ENCODE measurements at regions not wholly inside any gene's neighbourhood (a gene's known extent, or its start where the extent isn't known, plus 50 kb on each side); places are given as distances from the start of the nearest gene placed in this dataset.
A peak's percentile ranks its signal among the peaks of the same experiment; 100 is the strongest.

DNA sequence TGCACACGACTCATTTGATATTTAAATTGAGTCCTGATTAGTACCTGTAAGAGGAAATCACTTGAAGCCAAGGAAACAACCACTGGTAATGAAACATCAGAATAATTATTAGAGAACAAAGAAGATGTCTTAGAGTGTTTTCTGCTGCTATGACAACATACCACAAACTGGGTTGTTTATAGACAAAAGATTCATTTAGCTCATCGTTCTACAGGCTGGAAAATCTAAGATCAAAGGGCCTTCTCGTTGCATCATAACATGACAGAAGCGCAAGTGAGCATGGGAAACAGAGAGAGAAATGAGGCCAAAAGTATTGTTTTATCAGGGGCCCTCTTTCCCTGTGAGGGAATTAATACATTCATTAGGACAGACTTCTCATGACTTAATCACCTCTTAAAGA, 1024.0 kb upstream of the PCDH9 start:
- no peak for TF ChIP-seq EZH2phosphoT487 (IDR thresholded peaks at IDR 0.05; ENCODE audit: low read depth)
- TF ChIP-seq, protein P1, sequence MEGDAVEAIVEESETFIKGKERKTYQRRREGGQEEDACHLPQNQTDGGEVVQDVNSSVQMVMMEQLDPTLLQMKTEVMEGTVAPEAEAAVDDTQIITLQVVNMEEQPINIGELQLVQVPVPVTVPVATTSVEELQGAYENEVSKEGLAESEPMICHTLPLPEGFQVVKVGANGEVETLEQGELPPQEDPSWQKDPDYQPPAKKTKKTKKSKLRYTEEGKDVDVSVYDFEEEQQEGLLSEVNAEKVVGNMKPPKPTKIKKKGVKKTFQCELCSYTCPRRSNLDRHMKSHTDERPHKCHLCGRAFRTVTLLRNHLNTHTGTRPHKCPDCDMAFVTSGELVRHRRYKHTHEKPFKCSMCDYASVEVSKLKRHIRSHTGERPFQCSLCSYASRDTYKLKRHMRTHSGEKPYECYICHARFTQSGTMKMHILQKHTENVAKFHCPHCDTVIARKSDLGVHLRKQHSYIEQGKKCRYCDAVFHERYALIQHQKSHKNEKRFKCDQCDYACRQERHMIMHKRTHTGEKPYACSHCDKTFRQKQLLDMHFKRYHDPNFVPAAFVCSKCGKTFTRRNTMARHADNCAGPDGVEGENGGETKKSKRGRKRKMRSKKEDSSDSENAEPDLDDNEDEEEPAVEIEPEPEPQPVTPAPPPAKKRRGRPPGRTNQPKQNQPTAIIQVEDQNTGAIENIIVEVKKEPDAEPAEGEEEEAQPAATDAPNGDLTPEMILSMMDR (IDR thresholded peaks at IDR 0.05; ENCODE audit: low read depth, low read length), result no peak
- H3K4me1 ChIP-seq (ENCODE audit: low read length), result no peaks in the 10 kb centered on the region
- no peak overlapping the region for H3K4me3 ChIP-seq (ENCODE audit: low read length)
- H3K9ac ChIP-seq (ENCODE audit: low read length), result no peak overlapping the region
- no peaks in the 10 kb centered on the region for H4K20me1 ChIP-seq (ENCODE audit: insufficient read depth, low read length)
- no peaks in the 10 kb centered on the region for H3K27me3 ChIP-seq (ENCODE audit: low read depth, low read length)
- H3K9me3 ChIP-seq (ENCODE audit: insufficient read depth, low read length), result no peaks in the 10 kb centered on the region
- H3K27ac ChIP-seq (ENCODE audit: low read length), result no peak overlapping the region
- no peaks in the 10 kb centered on the region for H3K36me3 ChIP-seq (replicated peaks; ENCODE audit: low read depth, low read length)
- H3K79me2 ChIP-seq (ENCODE audit: low read length), result no peaks in the 10 kb centered on the region
- H2AFZ ChIP-seq (ENCODE audit: low read depth, low read length), result peak overlapping the region; percentile 41; the same call in 1 of the 2 replicates
- H3K4me2 ChIP-seq (ENCODE audit: low read length), result no peak overlapping the region

DNA sequence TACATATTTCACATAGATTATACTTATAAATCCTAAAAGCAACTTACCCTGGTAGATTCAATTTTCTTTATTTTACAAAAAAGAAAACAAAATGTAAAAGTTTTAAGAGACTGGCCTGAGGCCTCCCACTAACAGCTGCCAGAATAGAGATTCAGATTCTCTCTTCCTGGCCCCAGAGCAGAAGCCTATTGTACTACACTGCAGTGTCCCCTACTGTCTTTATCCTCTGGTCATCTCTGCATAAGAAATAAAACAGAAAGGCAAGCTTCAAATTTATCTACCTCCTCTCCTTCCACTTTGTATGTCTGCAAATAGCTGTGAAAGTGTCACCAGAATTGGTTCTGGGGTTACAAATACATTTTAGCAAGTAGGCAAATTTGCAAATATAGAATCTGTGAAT, 1004.1 kb upstream of the PCDH9 start:
- Histone ChIP-seq H3K4me2 (ENCODE audit: low read length) (no peak overlapping the region), H4K20me1 (ENCODE audit: insufficient read depth, low read length) (no peaks in the 10 kb centered on the region), H3K4me3 (ENCODE audit: low read length) (no peak overlapping the region), H3K9me3 (ENCODE audit: insufficient read depth, low read length) (no peaks in the 10 kb centered on the region), H3K9ac (ENCODE audit: low read length) (no peak overlapping the region), H3K36me3 (replicated peaks; ENCODE audit: low read depth, low read length) (no peaks in the 10 kb centered on the region), H3K79me2 (ENCODE audit: low read length) (no peaks in the 10 kb centered on the region), H3K4me1 (ENCODE audit: low read length) (no peaks in the 10 kb centered on the region), H2AFZ (ENCODE audit: low read depth, low read length) (no peak overlapping the region), H3K27me3 (ENCODE audit: low read depth, low read length) (no peaks in the 10 kb centered on the region), H3K27ac (ENCODE audit: low read length) (no peak overlapping the region)
- no peak for TF ChIP-seq EZH2phosphoT487 (IDR thresholded peaks at IDR 0.05; ENCODE audit: low read depth)
- TF ChIP-seq, protein P1 (IDR thresholded peaks at IDR 0.05; ENCODE audit: low read depth, low read length), result peak; percentile 27; the same call in 1 of the 2 replicates

DNA sequence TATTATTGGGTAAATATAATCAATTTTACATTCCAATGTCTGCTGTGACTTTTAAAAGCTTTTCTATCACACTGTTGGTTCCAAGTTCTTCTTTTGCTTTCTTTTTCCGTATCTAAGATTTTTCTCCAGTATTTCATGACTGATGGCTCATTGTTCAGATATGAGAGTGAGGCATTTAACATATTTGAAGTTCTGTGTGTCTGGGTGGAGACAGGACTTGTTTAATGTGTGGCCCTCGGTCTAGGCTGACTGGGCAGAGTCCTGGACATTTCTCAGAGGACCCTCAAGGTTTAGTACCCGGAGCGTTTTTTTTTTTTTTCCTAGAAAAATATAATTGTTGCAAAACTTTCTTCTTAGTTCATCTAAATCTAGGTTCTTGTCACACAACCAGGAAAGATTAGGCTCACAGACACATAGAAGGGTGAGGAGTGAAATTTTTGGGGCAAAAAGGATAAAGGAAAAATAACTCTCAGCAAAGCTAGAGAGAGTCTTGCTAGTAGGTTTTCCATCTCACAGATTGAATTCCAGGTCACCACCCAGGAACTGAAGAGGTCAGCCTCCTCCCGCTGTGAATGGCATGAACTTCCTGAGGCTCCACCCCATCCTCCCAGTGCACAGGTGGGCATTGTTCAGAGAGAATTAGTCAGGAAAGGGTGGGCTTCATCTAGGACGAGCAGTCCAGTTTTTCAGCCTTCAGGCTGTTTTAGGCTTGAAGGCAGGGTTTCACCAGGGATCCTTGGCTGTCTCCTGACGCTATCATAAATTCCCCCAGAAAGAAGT, 1002.4 kb upstream of the PCDH9 start:
- Histone ChIP-seq H3K9ac (ENCODE audit: low read length) (no peak overlapping the region), H3K9me3 (ENCODE audit: insufficient read depth, low read length) (no peaks in the 10 kb centered on the region), H3K27ac (ENCODE audit: low read length) (no peak overlapping the region), H4K20me1 (ENCODE audit: insufficient read depth, low read length) (no peaks in the 10 kb centered on the region), H3K4me3 (ENCODE audit: low read length) (no peak overlapping the region), H2AFZ (ENCODE audit: low read depth, low read length) (no peak overlapping the region), H3K27me3 (ENCODE audit: low read depth, low read length) (no peaks in the 10 kb centered on the region), H3K4me1 (ENCODE audit: low read length) (no peaks in the 10 kb centered on the region), H3K79me2 (ENCODE audit: low read length) (no peaks in the 10 kb centered on the region), H3K36me3 (replicated peaks; ENCODE audit: low read depth, low read length) (no peaks in the 10 kb centered on the region), H3K4me2 (ENCODE audit: low read length) (no peak overlapping the region)
- TF ChIP-seq EZH2phosphoT487 (IDR thresholded peaks at IDR 0.05; ENCODE audit: low read depth), result no peak
- TF ChIP-seq, protein P1 (IDR thresholded peaks at IDR 0.05; ENCODE audit: low read depth, low read length), result no peak

DNA sequence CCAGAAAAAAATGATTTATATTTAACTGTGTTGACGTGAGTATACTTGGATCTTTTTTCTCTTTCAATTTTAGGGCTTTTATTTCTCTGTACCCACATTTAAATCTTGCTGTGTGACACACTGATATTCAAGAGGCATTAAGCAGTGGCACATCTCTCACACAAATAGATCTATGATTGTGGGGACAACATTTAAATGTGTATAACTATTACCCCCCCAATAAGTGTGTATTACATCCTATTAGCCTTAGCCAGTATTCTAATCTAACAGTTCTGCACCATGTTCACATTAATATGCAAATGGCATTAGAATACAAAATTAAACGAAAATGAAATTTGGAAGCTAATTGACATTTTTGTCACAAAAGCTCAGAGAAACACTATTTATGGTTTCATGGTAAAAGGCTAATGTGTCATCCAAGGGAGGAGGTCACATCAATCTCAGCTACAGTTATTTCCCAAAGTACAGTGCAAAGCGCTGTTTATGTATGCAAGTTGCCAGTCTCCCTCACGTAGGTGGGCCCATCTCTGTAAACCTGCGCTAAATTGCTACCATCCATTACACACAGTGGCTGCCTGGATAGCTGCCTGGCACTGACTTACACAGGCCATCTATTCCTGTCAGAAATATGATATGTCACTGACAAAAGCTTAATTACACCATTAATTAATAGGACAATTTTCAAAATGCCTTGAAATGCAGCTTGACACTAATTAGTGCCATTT, 984.7 kb upstream of the PCDH9 start:
- Histone ChIP-seq H3K4me1 (ENCODE audit: low read length) (no peaks in the 10 kb centered on the region), H4K20me1 (ENCODE audit: insufficient read depth, low read length) (no peaks in the 10 kb centered on the region), H2AFZ (ENCODE audit: low read depth, low read length) (no peak overlapping the region), H3K9me3 (ENCODE audit: insufficient read depth, low read length) (no peaks in the 10 kb centered on the region), H3K4me3 (ENCODE audit: low read length) (no peak overlapping the region), H3K4me2 (ENCODE audit: low read length) (no peak overlapping the region), H3K27ac (ENCODE audit: low read length) (no peak overlapping the region), H3K9ac (ENCODE audit: low read length) (no peak overlapping the region), H3K27me3 (ENCODE audit: low read depth, low read length) (no peaks in the 10 kb centered on the region), H3K36me3 (replicated peaks; ENCODE audit: low read depth, low read length) (no peaks in the 10 kb centered on the region), H3K79me2 (ENCODE audit: low read length) (no peaks in the 10 kb centered on the region)
- TF ChIP-seq, protein P1 (IDR thresholded peaks at IDR 0.05; ENCODE audit: low read depth, low read length), result no peak
- no peak for TF ChIP-seq EZH2phosphoT487 (IDR thresholded peaks at IDR 0.05; ENCODE audit: low read depth)
